PC-9 (cell line): ENCODE measurements at regions not wholly inside any gene's neighbourhood (a gene's known extent, or its start where the extent isn't known, plus 50 kb on each side); places are given as distances from the start of the nearest gene placed in this dataset.

Source experiments
- EZH2 ChIP-seq: fragments of 200-600 bp; sonication (generic); IDR thresholded peaks from 2 replicates; pipeline ENCODE4 v1.8.0; 2017; ENCODE audit warnings: antibody characterized with exemption, low read depth
- TF ChIP-seq, protein P1 (sequence below): fragments of 200-600 bp; sonication (generic); conservative IDR thresholded peaks from 2 replicates; pipeline ENCODE4 v1.6.1; 2017; ENCODE audit warnings: mixed run types, antibody characterized with exemption, mild to moderate bottlenecking, moderate library complexity

DNA sequence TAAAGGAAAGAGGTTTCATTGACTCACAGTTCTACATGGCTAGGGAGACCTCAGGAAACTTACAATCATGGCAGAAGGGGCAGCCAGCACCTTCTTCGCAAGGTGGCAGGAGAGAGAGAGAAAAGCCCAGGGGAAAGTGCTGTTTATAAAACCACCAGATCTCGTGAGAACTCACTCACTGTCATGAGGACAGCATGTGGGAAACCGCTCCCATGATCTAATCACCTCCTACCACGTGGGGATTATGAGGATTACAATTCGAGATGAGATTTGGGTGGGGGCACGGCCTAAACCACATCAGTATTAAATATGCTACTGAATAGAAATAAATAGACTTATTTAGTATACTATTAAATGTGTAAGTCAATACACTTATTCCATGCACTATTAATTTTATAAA, 70.6 kb upstream of the TCF21 start:
- TF ChIP-seq, protein P1, sequence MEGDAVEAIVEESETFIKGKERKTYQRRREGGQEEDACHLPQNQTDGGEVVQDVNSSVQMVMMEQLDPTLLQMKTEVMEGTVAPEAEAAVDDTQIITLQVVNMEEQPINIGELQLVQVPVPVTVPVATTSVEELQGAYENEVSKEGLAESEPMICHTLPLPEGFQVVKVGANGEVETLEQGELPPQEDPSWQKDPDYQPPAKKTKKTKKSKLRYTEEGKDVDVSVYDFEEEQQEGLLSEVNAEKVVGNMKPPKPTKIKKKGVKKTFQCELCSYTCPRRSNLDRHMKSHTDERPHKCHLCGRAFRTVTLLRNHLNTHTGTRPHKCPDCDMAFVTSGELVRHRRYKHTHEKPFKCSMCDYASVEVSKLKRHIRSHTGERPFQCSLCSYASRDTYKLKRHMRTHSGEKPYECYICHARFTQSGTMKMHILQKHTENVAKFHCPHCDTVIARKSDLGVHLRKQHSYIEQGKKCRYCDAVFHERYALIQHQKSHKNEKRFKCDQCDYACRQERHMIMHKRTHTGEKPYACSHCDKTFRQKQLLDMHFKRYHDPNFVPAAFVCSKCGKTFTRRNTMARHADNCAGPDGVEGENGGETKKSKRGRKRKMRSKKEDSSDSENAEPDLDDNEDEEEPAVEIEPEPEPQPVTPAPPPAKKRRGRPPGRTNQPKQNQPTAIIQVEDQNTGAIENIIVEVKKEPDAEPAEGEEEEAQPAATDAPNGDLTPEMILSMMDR, result no peak
- no peak for TF ChIP-seq EZH2
